ENCODE measurements at regions not wholly inside any gene's neighbourhood (a gene's known extent, or its start where the extent isn't known, plus 50 kb on each side); places are given as distances from the start of the nearest gene placed in this dataset.
"Not testable (repeated sequence)": the region's sequence is repeated elsewhere in the genome, so short reads cannot be mapped to it uniquely, and the experiment has no call there.

DNA sequence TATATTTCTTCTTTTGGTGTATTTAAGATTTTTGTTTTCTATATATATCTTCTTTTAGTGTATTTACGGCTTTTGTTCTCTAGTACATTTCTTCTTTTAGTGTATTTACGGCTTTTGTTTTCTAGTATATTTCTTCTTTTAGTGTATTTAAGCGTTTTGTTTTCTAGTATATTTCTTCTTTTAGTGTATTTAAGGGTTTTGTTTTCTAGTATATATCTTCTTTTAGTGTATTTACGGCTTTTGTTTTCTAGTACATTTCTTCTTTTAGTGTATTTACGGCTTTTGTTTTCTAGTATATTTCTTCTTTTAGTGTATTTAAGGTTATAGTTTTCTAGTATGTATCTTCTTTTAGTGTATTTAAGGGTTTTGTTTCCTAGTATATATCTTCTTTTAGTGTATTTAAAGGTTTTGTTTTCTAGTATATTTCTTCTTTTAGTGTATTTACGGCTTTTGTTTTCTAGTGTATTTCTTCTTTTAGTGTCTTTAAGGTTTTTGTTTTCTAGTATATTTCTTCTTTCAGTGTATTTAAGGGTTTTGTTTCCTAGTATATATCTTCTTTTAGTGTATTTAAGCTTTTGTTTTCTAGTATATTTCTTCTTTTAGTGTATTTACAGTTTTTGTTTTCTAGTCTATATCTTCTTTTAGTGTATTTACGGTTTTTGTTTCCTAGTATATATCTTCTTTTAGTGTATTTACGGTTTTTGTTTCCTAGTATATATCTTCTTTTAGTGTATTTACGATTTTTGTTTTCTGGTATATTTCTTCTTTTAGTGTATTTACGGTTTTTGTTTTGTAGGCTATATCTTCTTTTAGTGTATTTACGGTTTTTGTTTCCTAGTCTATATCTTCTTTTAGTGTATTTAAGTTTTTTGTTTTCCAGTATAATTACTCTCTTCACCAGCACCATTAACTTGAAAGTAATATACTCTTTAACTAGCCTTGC, 249.4 kb downstream of the SHOX start:
- not testable (repeated sequence) for DNase-seq

DNA sequence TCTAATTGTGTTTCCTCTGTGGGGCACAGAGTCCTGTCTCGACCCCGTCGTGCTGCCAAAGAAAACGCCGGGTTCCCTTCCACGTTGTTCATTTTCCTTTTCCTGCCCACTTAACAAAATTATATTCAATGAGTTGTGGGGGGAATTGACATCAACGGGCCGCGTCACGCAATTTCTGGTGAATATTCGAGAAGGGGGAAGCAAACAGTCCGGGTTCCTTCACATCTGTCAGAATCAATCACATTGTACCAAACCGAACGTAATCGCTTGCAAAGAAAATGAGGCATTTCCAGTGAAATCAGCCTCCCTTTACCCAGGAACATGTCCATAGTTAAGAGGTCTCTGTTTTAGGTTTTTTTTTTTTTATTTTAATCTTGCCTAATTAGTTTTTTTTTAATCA, 243.5 kb downstream of the SHOX start:
- DNase-seq, result no peak

DNA sequence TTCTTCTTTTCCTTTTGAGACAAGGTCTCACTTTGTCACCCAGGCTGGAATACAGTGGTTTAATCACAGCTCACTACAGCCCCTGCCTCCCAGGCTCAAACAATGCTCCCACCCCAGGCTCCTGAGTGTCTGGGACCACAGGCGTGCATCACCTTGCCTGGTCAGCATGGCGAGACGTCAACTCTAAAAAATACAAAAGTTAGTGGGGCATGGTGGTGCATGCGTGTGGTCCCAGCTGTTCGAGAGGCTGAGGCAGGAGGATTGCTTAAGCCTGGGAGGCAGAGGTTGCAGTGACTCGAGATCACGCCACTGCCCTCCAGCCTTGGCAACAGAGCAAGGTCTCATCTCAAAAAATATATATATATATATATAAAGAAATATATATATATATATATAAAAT, 242.4 kb downstream of the SHOX start:
- no peak for DNase-seq

DNA sequence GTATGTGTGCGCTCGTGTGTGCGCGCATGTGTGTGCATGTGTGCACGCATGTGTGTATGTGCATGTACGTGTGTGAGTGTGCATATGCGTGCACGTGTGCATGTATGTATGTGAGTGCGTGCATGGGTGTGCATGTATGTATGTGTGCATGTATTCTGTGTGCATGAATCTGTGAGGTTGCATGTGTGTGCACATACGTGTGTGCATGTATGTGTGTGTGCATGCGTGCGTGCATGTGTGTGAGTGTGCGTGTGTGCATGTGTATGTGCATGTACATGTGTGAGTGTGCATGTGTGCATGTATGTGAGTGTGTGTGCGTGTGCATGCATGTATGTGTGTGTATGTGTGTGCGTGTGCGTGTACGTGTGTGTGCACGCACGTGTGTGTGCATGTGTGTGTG, 241.5 kb downstream of the SHOX start:
- no peak for DNase-seq

DNA sequence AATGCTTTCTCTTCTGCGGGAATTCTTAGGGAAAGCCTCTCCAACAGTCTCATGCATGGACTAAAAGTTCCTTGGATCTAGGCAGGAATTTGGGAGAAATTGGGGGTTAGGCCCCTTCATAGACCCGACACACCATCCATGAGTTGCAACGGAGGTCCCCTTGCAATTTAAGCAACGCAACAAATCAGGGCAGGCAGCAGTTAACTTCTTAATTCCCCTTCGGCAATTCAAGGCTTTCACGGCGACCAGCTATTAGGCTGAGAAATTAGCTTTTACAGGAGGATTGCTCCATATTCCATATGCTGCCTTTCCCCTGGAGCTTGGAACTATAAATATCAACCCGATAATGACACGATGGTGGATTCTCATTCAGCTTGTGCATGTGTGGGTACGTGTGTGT, 241.0 kb downstream of the SHOX start:
- no peak for DNase-seq

DNA sequence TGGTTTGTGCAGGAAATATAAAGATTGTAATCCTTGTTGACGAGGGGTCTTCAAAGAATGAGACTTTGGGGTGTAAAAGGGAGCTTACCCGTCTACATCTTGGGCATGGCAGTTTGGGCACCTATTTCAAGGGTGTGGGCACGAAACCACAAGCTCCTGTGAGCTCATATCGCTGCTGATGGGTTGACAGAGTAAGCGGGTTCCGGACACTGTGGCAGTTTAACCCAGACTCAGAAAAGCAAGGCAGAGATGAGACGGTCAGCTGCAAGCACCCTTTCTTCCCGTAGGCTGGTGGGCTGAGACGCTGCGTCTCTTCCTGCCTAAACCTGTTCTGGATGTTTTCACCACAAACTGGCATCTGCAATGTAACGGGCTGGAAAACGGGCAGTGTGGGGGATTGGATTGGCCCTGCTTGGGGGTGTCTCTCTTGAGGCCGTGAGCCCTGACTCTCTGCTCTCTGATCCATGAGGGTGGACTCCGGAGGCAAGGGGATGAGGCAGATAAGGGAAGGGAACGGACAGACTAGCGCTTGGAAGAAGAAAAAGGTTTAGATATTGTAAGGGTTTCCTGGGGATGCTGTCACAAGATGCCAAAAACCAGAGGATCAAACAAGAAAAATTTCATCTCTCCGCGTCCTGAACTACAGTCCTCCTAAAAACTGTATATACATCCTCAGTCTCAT, 237.5 kb downstream of the SHOX start:
- DNase-seq, result no peak

DNA sequence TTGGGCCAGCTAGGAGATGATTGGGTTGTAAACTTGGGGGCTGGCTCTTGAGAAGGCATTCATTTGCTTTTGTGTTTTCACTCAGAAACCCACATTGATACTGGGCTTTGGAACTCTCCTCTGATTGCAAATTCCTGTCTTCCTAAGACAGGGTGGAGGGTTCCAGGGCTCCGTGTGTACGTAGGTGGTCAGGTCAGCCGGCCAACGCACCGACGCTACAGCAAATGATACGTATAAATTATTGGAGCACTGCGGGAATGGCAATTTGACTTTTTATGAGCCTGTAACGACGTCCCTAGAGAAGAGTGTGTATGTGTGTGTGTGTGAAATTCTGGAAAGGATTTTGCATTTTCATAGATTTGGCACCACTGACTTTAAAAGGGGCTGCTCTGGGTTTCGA, 236.9 kb downstream of the SHOX start:
- DNase-seq, result no peak

DNA sequence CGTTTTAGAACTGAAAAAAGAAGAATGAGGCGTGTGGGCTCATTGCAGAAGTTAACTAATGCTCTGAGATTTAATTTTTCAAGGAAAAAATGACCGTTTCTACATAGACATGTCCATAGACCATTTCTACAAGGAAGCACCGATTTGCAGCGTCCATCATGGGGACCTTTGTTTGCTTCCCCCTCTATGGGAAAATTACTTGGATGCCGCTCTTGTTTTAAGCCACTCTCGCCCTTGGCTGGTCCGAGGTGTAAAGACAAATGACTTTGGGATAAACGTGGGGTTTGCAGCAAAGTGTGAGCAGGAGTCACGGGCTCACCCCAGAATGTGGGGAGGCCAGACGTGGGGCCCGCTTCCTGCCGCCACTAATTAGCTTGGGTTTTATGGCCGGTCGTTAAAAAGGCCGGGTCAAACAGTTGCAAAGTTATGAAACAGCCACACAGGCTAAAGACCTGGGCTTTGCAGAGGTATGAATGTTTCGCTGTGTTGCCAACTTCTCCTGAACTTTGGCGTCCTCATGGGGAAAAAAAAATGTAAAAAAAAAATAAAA, 235.9 kb downstream of the SHOX start:
- no peak for DNase-seq

DNA sequence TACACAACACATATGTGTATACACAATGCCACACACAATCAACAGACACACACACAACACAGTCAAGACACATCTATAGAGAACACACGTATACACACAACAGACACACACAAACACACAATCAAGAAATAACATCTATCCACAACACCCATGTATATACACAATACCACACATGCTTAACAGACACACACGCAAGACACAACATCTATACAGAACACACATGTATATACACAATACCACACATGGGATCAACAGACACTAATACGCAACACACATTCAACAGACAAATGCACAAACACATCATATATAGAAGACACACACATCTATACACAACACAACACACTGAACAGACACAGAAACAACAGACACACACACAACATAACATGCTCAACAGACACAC, 234.8 kb downstream of the SHOX start:
- no peak for DNase-seq

DNA sequence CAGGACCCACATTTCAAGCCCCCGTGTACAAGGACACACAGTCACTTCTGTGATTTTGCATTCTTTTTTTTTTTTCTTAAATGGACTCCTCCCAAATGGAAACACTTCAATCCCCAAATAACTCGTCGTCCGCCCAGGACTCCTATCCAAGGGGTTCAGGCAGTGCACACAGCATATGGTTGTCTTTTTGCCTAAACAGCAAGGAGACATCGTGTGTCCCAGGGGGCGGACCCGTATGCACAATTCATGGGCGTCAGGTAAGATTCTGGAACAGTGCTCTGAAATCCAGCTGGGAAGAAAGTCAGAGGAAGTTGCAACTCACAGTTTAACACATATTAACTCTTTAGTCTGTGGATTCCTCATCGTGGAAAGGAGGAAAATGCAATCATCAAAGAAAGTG, 231.3 kb downstream of the SHOX start:
- DNase-seq, result no peak

DNA sequence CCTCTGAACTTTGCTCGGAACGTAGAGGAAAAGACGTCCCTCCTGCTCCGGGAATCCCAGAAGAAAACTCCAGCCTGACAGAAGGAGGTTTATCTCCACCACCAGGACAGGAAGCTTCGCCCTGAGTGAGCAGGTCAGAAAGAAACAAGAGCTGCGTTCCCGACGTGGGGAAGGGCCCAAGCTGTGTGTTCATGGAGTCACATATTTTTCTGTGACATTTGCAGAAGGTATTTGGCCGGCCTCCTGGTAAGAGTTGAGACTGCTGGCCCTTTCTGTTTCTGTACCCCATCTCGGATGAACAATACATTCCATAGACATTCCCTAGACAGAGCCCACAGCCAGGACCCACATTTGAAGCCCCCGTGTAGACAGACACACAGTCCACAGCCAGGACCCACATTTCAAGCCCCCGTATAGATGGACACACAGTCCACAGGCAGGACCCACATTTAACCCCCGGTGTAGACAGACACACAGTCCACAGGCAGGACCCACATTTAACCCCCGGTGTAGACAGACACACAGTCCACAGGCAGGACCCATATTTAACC, 230.8 kb downstream of the SHOX start:
- DNase-seq, result no peak

DNA sequence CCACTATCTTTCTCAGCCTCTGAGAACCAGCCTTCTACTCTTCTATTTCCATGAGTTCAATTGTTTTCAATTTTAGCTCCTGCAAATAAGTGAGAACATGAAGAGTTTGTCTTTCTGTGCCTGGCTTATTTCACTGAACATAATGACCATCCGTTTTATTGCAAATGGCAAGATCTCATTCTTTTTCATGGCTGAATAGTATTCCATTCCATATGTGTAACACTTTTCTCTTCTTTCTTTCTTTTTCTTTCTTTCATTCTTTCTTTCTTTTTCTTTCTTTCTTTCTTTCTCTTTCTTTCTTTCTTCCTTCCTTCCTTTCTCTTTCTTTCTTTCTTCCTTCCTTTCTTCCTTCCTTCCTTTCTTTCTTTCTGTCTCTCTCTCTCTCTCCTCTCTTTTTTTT, 228.7 kb downstream of the SHOX start:
- DNase-seq, result no peak

DNA sequence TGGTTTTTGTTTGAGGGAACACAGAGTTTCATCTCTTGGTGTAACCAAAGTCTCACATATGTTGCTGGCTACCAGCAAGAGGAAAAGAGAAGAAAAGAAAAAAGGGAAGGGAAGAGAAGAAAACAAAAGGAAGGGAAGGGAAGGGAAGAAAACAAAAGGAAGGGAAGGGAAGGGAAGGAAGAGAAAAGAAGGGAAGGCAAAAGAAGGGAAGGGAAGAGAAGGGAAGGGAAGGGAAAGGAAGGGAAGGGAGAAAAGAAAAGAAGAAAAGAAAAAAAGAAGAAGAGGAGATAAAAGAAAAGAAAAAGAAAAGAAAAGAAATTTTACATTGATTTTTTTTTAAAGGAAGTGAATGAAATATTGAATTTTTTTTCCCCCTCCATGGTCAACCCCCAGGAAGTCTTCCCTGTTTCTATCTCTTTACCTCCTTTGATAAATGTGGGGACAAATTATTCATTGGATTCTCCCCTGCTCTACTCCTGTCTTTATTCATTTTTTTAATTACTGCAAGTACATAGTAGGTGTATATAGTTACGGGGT, 228.0 kb downstream of the SHOX start:
- no peak for DNase-seq

DNA sequence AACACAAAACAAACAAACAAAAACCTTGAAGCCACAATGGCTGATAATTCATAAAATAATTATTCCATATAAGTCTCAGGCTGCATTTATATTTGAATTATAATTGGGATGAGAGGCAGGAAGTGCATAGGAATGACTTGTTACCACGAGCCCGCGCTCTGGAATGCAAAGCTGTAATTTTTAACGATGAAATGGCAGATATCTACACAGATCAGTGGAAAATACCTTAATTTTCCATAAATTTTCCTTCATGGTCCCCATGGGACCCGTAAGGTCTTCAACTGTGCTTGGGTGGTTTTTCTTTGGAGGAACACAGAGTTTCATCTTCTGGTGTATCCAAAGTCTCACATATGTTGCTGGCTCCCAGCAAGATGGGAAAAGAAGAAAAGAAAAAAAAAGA, 226.8 kb downstream of the SHOX start:
- DNase-seq, result no peak

DNA sequence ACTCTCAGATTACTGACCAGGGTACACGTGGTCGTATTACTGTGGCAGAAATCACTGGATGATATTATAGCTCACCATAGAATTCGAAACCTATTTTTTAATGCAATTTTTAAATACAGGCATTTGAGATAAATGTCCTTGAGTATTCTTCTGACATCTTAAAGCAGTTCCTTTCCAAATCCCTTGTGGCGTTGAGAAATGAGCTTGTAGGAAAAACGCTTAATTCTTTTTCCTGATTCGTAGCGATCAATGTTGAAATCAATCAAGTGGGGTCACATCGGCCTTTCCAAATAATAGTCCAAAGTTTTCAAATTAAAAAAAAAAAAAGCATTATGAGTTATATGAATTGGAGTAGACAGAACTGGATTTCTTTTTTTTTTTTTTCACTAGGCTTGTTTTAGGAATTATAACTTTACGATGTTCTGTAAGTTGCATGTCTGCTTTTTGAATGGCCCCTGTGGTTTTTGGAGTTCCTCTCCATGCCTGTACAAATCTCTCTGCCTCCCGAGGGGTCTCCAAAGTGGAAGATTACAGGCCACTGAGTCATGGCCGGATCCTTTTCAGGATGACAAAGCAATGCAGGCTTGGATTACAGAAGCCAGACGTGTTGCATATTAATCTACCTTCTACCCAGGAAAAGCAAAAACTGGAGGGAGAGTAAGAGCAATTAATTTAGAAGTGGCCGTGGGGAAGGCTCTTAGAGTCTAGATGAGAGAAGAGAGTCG, 226.1 kb downstream of the SHOX start:
- DNase-seq, result no peak

DNA sequence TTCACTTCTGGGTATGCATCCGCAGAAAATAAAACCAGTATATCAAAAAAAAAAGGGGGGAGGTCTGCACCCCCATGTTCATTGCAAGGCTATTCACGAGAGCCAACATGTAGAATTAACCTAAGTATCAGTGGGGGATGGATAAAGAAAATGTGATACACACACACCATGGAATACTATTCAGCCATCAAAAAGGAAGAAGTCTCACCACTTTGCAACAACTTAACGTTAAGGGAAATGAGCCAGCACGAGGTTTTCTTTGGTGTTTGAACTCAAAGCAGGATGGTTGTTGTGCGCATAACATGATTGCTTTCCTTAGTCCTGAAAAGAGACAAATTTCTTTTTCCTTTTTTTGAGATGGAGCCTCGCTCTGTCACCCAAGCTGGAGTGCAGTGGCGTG, 222.7 kb downstream of the SHOX start:
- DNase-seq, result no peak

DNA sequence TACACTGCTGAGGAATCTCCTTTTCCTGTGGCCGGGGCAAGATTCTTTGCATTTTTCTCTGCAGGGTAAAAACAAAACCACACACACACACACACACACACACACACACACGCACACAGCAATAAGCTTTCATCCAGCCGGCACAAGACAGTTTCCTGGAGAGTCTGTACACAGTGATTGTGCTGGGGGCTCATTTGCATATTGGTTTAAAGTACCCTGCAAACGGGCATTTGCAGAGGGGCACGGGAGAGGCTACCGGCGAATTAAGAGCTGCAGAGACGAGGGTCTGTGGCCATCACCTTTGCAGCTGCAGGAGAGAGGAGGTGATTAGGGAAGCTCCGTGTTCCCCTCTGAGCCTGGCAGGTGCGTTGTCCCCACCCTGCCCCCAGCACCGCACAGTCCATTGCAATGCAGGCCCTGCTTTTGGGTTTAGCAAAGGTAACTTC, 219.9 kb downstream of the SHOX start:
- DNase-seq, result no peak

DNA sequence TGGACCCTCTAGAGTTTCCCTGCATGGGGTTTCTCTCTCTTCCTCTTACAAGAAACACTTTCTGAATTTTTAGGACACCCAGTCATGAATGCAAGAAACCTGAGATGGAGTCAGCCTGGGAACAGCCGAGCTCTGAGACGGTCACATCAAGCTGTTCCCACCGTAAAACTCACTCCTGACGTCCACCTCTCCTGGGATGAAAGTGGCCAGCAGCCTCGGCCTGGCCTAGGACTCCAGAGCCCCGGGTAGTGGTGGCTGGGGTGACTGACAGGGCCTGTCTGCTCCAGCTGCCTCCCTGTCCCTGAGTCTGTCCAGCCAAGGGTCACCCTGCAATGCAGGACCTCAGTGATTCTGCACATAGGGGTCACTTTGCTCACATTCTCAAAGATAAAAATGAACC, 217.8 kb downstream of the SHOX start:
- DNase-seq, result no peak

DNA sequence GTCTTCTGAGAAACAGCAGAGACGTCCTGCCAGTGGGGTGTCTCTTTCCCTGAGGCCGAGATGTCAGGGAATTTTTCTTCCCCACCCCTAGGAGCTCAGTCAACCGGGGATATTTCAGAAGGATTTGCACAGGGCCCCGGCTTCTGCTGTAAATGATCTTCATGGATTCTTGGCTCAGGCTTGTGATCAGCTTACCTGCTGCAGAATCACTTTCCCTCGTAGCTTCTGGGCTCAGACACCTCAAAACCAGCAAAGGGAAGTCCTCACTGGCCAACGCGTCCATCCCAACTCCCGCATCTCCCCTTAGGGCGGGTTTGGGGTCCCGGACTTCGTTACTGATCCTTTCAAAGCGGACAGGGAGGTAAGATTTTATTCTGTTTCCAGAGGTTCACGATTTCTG, 212.7 kb downstream of the SHOX start:
- DNase-seq, result no peak

DNA sequence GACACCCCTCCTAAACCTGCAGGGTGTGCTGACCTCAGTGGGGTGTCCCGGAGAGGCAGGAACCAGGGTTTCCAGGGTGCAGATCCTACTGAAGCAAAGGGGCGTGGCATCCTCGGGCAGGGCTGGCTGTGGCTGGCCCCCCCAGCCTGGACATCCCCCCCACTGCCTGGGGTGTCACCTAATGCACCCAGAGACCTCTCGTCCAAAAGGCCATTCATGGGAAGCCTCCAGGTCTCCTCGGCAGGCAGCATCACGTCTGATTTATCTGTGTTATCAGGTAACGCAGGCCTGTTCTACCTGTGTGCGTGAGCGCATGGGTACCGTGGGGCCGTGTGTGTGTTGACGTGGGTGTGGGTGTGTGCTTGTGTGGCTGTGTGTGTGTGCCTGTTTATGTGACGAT, 210.0 kb downstream of the SHOX start:
- DNase-seq, result no peak

DNA sequence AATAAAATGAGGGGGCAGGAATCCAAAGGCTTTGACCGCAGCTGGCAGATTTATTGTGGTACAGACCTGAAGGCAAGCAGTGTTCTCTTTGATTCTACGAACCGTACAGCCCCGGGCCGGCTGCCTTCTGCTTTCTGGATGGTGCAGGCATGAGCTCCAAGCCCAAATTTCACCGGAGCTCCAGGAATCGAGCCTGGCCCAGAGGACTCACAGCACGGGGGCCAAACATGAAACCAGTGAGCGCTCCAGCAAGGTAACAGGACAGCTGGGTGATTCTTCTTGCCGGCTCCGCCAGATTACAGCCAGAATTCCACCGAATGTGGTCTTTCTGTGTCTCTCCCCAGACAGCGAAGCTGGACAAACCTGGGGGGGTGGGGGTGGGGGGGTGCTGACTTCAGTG, 208.1 kb downstream of the SHOX start:
- DNase-seq, result not testable (repeated sequence)

DNA sequence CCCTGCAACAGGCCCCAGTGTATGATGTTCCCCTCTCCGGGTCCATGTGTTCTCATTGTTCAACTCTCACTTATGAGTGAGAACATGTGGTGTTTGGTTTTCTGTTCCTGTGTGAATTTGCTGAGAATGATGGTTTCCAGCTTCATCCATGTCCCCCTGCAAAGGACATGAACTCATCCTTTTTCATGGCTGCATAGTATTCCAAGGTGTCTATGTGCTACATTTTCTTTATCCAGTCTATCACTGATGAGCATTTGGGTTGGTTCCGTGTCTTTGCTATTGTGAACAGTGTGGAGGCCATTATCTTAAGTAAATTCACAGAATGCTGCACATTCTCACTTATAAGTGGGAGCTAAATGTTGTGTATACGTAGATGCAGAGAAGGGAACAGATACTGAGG, 205.3 kb downstream of the SHOX start:
- DNase-seq, result not testable (repeated sequence)

DNA sequence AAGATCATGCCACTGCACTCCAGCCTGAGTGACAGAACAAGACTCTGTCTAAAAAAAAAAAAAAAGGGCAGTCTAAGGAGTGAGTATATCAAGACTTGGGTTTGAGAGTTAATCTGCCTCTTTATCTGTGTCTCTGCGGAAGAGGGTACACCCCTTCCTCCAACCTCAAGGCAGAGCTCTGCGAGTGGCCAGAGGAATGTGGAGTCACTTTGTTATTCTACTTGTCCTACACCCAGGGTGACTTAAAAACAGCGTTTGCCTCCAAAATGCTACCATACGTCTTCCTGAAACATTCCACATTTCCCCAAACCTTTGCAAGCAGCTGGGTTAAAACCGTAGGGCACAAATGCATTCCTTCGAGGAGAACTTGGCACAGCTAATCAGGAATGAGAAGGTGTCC, 199.9 kb downstream of the SHOX start:
- no peak for DNase-seq
